ENCODE measurements at regions not wholly inside any gene's neighbourhood (a gene's known extent, or its start where the extent isn't known, plus 50 kb on each side); places are given as distances from the start of the nearest gene placed in this dataset.

GRCh38 chr21:43364261-43364510 is 62.7 kb downstream of the SIK1 start:
- DNase-seq, result no peak

- no peak for DNase-seq
These were observed 63.2 kb downstream of the SIK1 start for GRCh38 chr21:43363506-43364260.

GRCh38 chr21:43362915-43363314 is 64.0 kb downstream of the SIK1 start:
- no peak for DNase-seq

GRCh38 chr21:43362321-43362791 is 64.6 kb downstream of the SIK1 start:
- DNase-seq, result peak; percentile 56 to 83 (median 77)

GRCh38 chr21:43361493-43362296 is 65.2 kb downstream of the SIK1 start:
- DNase-seq, result peak in 4 of 5 donors; percentile 36 to 53 (median 43)

GRCh38 chr21:43361127-43361492 is 65.8 kb downstream of the SIK1 start:
- no peak for DNase-seq

- no peak for DNase-seq
These were observed 66.3 kb downstream of the SIK1 start for GRCh38 chr21:43360441-43361126.

GRCh38 chr21:43358940-43359822 is 67.8 kb downstream of the SIK1 start:
- DNase-seq, result no peak

GRCh38 chr21:43357715-43358430 is 69.1 kb downstream of the SIK1 start:
- DNase-seq, result no peak

- no peak for DNase-seq
These were observed 71.0 kb downstream of the SIK1 start for GRCh38 chr21:43355925-43356289.

GRCh38 chr21:43355266-43355924 is 71.5 kb downstream of the SIK1 start:
- no peak for DNase-seq

- no peak for DNase-seq
These were observed 72.3 kb downstream of the SIK1 start for GRCh38 chr21:43354666-43355065.

GRCh38 chr21:43354026-43354420 is 72.9 kb downstream of the SIK1 start:
- no peak for DNase-seq

GRCh38 chr21:43353282-43354025 is 73.5 kb downstream of the SIK1 start:
- DNase-seq, result no peak

- peak in 1 of 5 donors; percentile 45 for DNase-seq
These were observed 74.2 kb downstream of the SIK1 start for GRCh38 chr21:43352568-43353281.

- no peak for DNase-seq
These were observed 74.8 kb downstream of the SIK1 start for GRCh38 chr21:43352154-43352537.

GRCh38 chr21:43351501-43352153 is 75.3 kb downstream of the SIK1 start:
- no peak for DNase-seq

- no peak for DNase-seq
These were observed 77.3 kb downstream of the SIK1 start for GRCh38 chr21:43349644-43350043.

- no peak for DNase-seq
These were observed 78.1 kb downstream of the SIK1 start for GRCh38 chr21:43348801-43349261.
